ENCODE measurements at regions not wholly inside any gene's neighbourhood (a gene's known extent, or its start where the extent isn't known, plus 50 kb on each side); places are given as distances from the start of the nearest gene placed in this dataset.

- no peak for TF ChIP-seq CTCF (IDR thresholded peaks at IDR 0.05; ENCODE audit: poor library complexity, severe bottlenecking)
- TF ChIP-seq POLR2AphosphoS5 (IDR thresholded peaks at IDR 0.05): no peak
- no peak for TF ChIP-seq TAF1 (IDR thresholded peaks at IDR 0.05; ENCODE audit: low read depth)
- no peak for TF ChIP-seq EP300 (conservative IDR thresholded peaks at IDR 0.05; ENCODE audit: poor library complexity, severe bottlenecking)
- TF ChIP-seq EZH2 (IDR thresholded peaks at IDR 0.05; ENCODE audit: borderline replicate concordance, insufficient read depth, low read length, poor library complexity, severe bottlenecking): no peak
- TF ChIP-seq SMC3 (conservative IDR thresholded peaks at IDR 0.05; ENCODE audit: poor library complexity): no peak
- TF ChIP-seq REST (IDR thresholded peaks at IDR 0.05; ENCODE audit: borderline replicate concordance): no peak
Measured at GRCh38 chr6:121726596-121726995, 291.1 kb downstream of the GJA1 start.
